CD14-positive monocyte (primary cell): ENCODE measurements at regions not wholly inside any gene's neighbourhood (a gene's known extent, or its start where the extent isn't known, plus 50 kb on each side); places are given as distances from the start of the nearest gene placed in this dataset.

Source experiments
- DNase-seq, 3 donors: peaks; one replicate each; pipeline ENCODE4 v3.0.0-alpha.2; 2011 to 2022
- H2AFZ ChIP-seq: 2 replicates; pipeline ENCODE4 v1.6.0; 2012; ENCODE audit warnings: mild to moderate bottlenecking, low read depth, low read length, inconsistent platforms; ENCODE audit not compliant: insufficient read depth, poor library complexity, severe bottlenecking
- H3K27ac ChIP-seq, 2 donors: 1 replicate in 1 of 2; 2 replicates in 1 of 2; pipeline ENCODE4 v1.5.1; 2012 to 2013; ENCODE audit warnings: low read length in 2 of 2, control low read depth in 1 of 2, inconsistent platforms in 1 of 2, low read depth in 1 of 2, mild to moderate bottlenecking in 1 of 2
- H3K27me3 ChIP-seq, 2 donors: one replicate each; pipeline versions ENCODE4 v1.6.0 to v1.6.1; 2011 to 2013; ENCODE audit warnings: low read length in 2 of 2; ENCODE audit not compliant: control insufficient read depth in 2 of 2, insufficient read depth in 2 of 2
- H3K36me3 ChIP-seq, 2 donors: replicated peaks in 1 of 2; 1 replicate in 1 of 2; 2 replicates in 1 of 2; pipeline versions ENCODE4 v1.5.1 to v1.6.1; 2012 to 2013; ENCODE audit warnings: low read length in 2 of 2, control low read depth in 1 of 2, inconsistent platforms in 1 of 2, mild to moderate bottlenecking in 1 of 2; ENCODE audit not compliant: insufficient read depth in 2 of 2, control insufficient read depth in 1 of 2
- H3K4me1 ChIP-seq, 2 donors: 1 replicate in 1 of 2; 2 replicates in 1 of 2; pipeline versions ENCODE4 v1.5.1 to v1.6.1; 2012 to 2013; ENCODE audit warnings: low read length in 2 of 2, control low read depth in 1 of 2, inconsistent platforms in 1 of 2, mild to moderate bottlenecking in 1 of 2, moderate library complexity in 1 of 2; ENCODE audit not compliant: insufficient read depth in 2 of 2, control insufficient read depth in 1 of 2
- H3K4me2 ChIP-seq: replicated peaks from 2 replicates; pipeline ENCODE3; 2012; ENCODE audit warnings: low read length, moderate library complexity, mild to moderate bottlenecking; ENCODE audit not compliant: poor library complexity, severe bottlenecking; ENCODE audit errors: extremely low read depth
- H3K4me3 ChIP-seq, 3 experiments: fragments of 200-600 bp in 1 of 3; sonication (generic) in 1 of 3; replicated peaks in 1 of 3; 1 replicate in 2 of 3; 2 replicates in 1 of 3; pipeline ENCODE4 v1.5.1; 2011 to 2013; ENCODE audit warnings: low read length in 3 of 3, mild to moderate bottlenecking in 3 of 3, control low read depth in 2 of 3, low read depth in 2 of 3, inconsistent platforms in 1 of 3, moderate library complexity in 1 of 3
- H3K79me2 ChIP-seq: 2 replicates; pipeline ENCODE4 v1.6.0; 2012; ENCODE audit warnings: mild to moderate bottlenecking, control low read depth, inconsistent platforms, low read length, moderate library complexity; ENCODE audit not compliant: insufficient read depth
- H3K9ac ChIP-seq: 2 replicates; pipeline ENCODE4 v1.6.0; 2017; ENCODE audit warnings: low read length, mild to moderate bottlenecking; ENCODE audit not compliant: insufficient read depth, poor library complexity, severe bottlenecking
- H3K9me3 ChIP-seq, 2 donors: replicated peaks in 1 of 2; 1 replicate in 1 of 2; 2 replicates in 1 of 2; pipeline versions ENCODE4 v1.5.1 to v1.6.1; 2012 to 2013; ENCODE audit warnings: low read length in 2 of 2, control low read depth in 1 of 2; ENCODE audit not compliant: control insufficient read depth in 1 of 2, insufficient read depth in 1 of 2
- H4K20me1 ChIP-seq: 2 replicates; pipeline ENCODE4 v1.6.0; 2012; ENCODE audit warnings: mild to moderate bottlenecking, low read length, control low read depth, moderate library complexity; ENCODE audit not compliant: insufficient read depth
- H3K27ac Mint-ChIP-seq, 7 donors: one replicate each; pipeline ENCODE4 v1.8.0; 2020; ENCODE audit warnings: mild to moderate bottlenecking in 7 of 7, mixed read lengths in 7 of 7, moderate library complexity in 6 of 7, inconsistent platforms in 2 of 7
- H3K27me3 Mint-ChIP-seq, 3 donors: one replicate each; pipeline ENCODE4 v1.8.0; 2021 to 2022; ENCODE audit warnings: low read depth in 3 of 3, mild to moderate bottlenecking in 3 of 3, mixed read lengths in 3 of 3, moderate library complexity in 3 of 3, inconsistent platforms in 1 of 3
- H3K36me3 Mint-ChIP-seq, 2 donors: one replicate each; pipeline ENCODE4 v1.8.0; 2020; ENCODE audit warnings: mixed read lengths in 2 of 2, inconsistent platforms in 1 of 2, mild to moderate bottlenecking in 1 of 2
- H3K4me1 Mint-ChIP-seq: one replicate; pipeline ENCODE4 v1.8.0; 2020; ENCODE audit warnings: mild to moderate bottlenecking, mixed read lengths
- H3K4me3 Mint-ChIP-seq, 2 donors: one replicate each; pipeline ENCODE4 v1.8.0; 2020; ENCODE audit warnings: mild to moderate bottlenecking in 2 of 2, mixed read lengths in 2 of 2, moderate library complexity in 1 of 2
- H3K9me3 Mint-ChIP-seq, 7 donors: one replicate each; pipeline ENCODE4 v1.8.0; 2020 to 2022; ENCODE audit warnings: mixed read lengths in 7 of 7, mild to moderate bottlenecking in 6 of 7, moderate library complexity in 6 of 7, inconsistent platforms in 2 of 7
- CTCF ChIP-seq: fragments of 200-600 bp; IDR thresholded peaks from one replicate; pipeline ENCODE4 v1.8.0; 2022; ENCODE audit warnings: antibody characterized with exemption, mild to moderate bottlenecking
- WGBS: methylation state at CpG from one replicate; pipeline ENCODE4 v1.1.5; 2013; ENCODE audit warnings: missing lambda C conversion rate; ENCODE audit not compliant: insufficient coverage; 5-methylcytosine and 5-hydroxymethylcytosine counted together
- intact Hi-C, 2 donors: fragments of 100-400 bp; cut with micrococcal nuclease; formaldehyde crosslinking; loops; one replicate each; pipeline versions ENCODE4 v1.15.0 to v1.15.1; 2023

DNA sequence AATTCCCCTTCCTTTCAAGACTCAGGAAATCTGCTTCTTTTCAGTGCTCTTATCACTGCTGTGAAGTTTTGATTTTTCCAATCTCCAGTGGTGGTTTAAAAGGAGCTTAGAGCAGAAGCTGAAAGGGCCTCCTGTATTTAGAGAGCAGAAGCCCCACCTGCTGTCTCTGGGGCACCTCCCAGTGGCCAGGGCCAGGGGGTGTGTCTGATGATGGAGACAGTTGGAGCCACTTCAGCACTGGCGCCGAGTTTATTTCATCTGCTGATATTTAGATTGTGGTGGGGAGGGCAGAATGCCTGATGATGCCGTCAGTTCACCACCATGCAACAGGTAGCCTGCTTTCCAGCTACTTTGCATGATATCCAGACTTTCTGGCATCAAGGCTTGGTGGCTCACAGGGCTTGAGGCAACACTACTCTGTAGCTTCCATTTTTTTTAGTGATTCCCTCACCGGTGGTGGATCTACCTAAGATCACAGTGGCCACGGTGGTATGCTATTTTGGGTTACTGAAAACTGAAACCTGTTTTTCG lies 371.9 kb downstream of the KCNRG start:
- Mint-ChIP-seq H3K4me3 (no peak overlapping the region), H3K4me1 (peaks cover 6% of the 10 kb centered on the region), H3K36me3 (peaks cover 0 to 2% of the 10 kb centered on the region in 2 donors), H3K27ac (no peak overlapping the region), H3K27me3 (no peaks in the 10 kb centered on the region), H3K9me3 (peaks cover 0 to 8% (median under 1%) of the 10 kb centered on the region in 7 donors)
- no peaks in the 10 kb centered on the region for H3K79me2 ChIP-seq
- TF ChIP-seq CTCF: no peak
- no peak overlapping the region for H3K4me2 ChIP-seq
- no peaks in the 10 kb centered on the region for H3K27me3 ChIP-seq
- H3K9ac ChIP-seq: no peak overlapping the region
- H3K27ac ChIP-seq: no peak overlapping the region
- no peak overlapping the region for H3K4me3 ChIP-seq
- H2AFZ ChIP-seq: no peak overlapping the region
- WGBS: 80% methylated on average over 1 of the region's 6 CpGs
- H3K36me3 ChIP-seq: no peaks in the 10 kb centered on the region
- peak in 2 of 3 donors; percentile 20 to 22 for DNase-seq
- H3K4me1 ChIP-seq: no peaks in the 10 kb centered on the region
- intact Hi-C loops: no loop called here
- H4K20me1 ChIP-seq: no peaks in the 10 kb centered on the region
- H3K9me3 ChIP-seq: no peaks in the 10 kb centered on the region

GRCh38 chr13:50388481-50388880 lies 373.2 kb downstream of the KCNRG start:
- intact Hi-C loops: no loop called here
- Histone ChIP-seq H3K4me2 (no peak overlapping the region), H3K36me3 (no peaks in the 10 kb centered on the region), H3K9me3 (no peaks in the 10 kb centered on the region), H3K4me3 (no peak overlapping the region), H3K4me1 (no peaks in the 10 kb centered on the region), H4K20me1 (no peaks in the 10 kb centered on the region), H3K79me2 (no peaks in the 10 kb centered on the region), H3K27ac (no peak overlapping the region), H3K9ac (no peak overlapping the region), H3K27me3 (no peaks in the 10 kb centered on the region), H2AFZ (no peak overlapping the region)
- WGBS: 60% methylated on average over 1 of the region's 3 CpGs
- no peaks in the 10 kb centered on the region for H3K36me3 Mint-ChIP-seq
- no peaks in the 10 kb centered on the region for H3K9me3 Mint-ChIP-seq
- DNase-seq: no peak
- no peak overlapping the region for H3K4me3 Mint-ChIP-seq
- no peak for TF ChIP-seq CTCF
- H3K27ac Mint-ChIP-seq: no peak overlapping the region
- peaks cover 9% of the 10 kb centered on the region for H3K4me1 Mint-ChIP-seq
- no peaks in the 10 kb centered on the region for H3K27me3 Mint-ChIP-seq
